Ascending aorta (tissue), 2 donors: ENCODE measurements at regions not wholly inside any gene's neighbourhood (a gene's known extent, or its start where the extent isn't known, plus 50 kb on each side); places are given as distances from the start of the nearest gene placed in this dataset.

Source experiments
- DNase-seq, 2 donors: peaks; one replicate each; pipeline ENCODE4 v3.0.0-alpha.2; 2019; ENCODE audit warnings: low spot score in 2 of 2
- H3K27ac ChIP-seq, 2 donors: fragments of 200-600 bp; sonication (generic); one replicate each; pipeline ENCODE4 v1.5.1; 2016 to 2017; ENCODE audit warnings: mild to moderate bottlenecking in 1 of 2
- H3K27me3 ChIP-seq: fragments of 200-600 bp; sonication (generic); one replicate; pipeline ENCODE4 v1.5.1; 2017
- H3K36me3 ChIP-seq, 2 donors: fragments of 200-600 bp; sonication (generic); one replicate each; pipeline ENCODE4 v1.5.1; 2016
- H3K4me1 ChIP-seq, 2 donors: fragments of 200-600 bp; sonication (generic); one replicate each; pipeline ENCODE4 v1.5.1; 2016 to 2017; ENCODE audit warnings: mild to moderate bottlenecking in 1 of 2
- H3K4me3 ChIP-seq, 2 donors: fragments of 200-600 bp; sonication (generic); one replicate each; pipeline ENCODE4 v1.5.1; 2016 to 2017; ENCODE audit warnings: mild to moderate bottlenecking in 1 of 2
- H3K9me3 ChIP-seq, 2 donors: fragments of 200-600 bp; sonication (generic); one replicate each; pipeline ENCODE4 v1.5.1; 2016
- CTCF ChIP-seq, 3 experiments: fragments of 200-600 bp in 2 of 3; fragments of 450-650 bp in 1 of 3; sonication (generic) in 2 of 3; IDR thresholded peaks; one replicate each; pipeline ENCODE4 v1.5.1; 2016 to 2019; ENCODE audit warnings: antibody characterized with exemption in 3 of 3, mild to moderate bottlenecking in 1 of 3, moderate library complexity in 1 of 3
- intact Hi-C: fragments of 100-400 bp; cut with DNase I; formaldehyde crosslinking; loops from one replicate; pipeline ENCODE4 v1.15.1; 2023

- no peak for DNase-seq
- intact Hi-C loops = no loop called here
- Histone ChIP-seq H3K9me3 (no peaks in the 10 kb centered on the region), H3K4me1 (no peaks in the 10 kb centered on the region), H3K27ac (no peak overlapping the region), H3K27me3 (no peaks in the 10 kb centered on the region), H3K4me3 (no peak overlapping the region), H3K36me3 (no peaks in the 10 kb centered on the region)
- no peak for TF ChIP-seq CTCF (IDR thresholded peaks at IDR 0.05)
Observed at GRCh38 chr10:123562387-123562786, 103.8 kb upstream of the GPR26 start.

- Histone ChIP-seq H3K27ac (no peak overlapping the region), H3K4me1 (no peaks in the 10 kb centered on the region), H3K36me3 (no peaks in the 10 kb centered on the region), H3K27me3 (no peaks in the 10 kb centered on the region), H3K4me3 (no peak overlapping the region), H3K9me3 (no peaks in the 10 kb centered on the region)
- no peak for DNase-seq
- no peak for TF ChIP-seq CTCF (IDR thresholded peaks at IDR 0.05)
- intact Hi-C loops = no loop called here
Observed at GRCh38 chr10:123562811-123563580, 103.2 kb upstream of the GPR26 start.

- no peaks in the 10 kb centered on the region for H3K4me1 ChIP-seq
- H3K27ac ChIP-seq = no peak overlapping the region
- no peaks in the 10 kb centered on the region for H3K36me3 ChIP-seq
- no peaks in the 10 kb centered on the region for H3K27me3 ChIP-seq
- no peaks in the 10 kb centered on the region for H3K9me3 ChIP-seq
- TF ChIP-seq CTCF (IDR thresholded peaks at IDR 0.05) = no peak
- H3K4me3 ChIP-seq = no peak overlapping the region
- intact Hi-C loops = no loop called here
- no peak for DNase-seq
Observed at GRCh38 chr10:123563581-123563855, 102.6 kb upstream of the GPR26 start.

- Histone ChIP-seq H3K4me1 (no peaks in the 10 kb centered on the region), H3K27me3 (no peaks in the 10 kb centered on the region), H3K36me3 (no peaks in the 10 kb centered on the region), H3K27ac (no peak overlapping the region), H3K4me3 (no peak overlapping the region), H3K9me3 (no peaks in the 10 kb centered on the region)
- intact Hi-C loops = no loop called here
- no peak for DNase-seq
- no peak for TF ChIP-seq CTCF (IDR thresholded peaks at IDR 0.05)
Observed at GRCh38 chr10:123563994-123564393, 102.2 kb upstream of the GPR26 start.

GRCh38 chr10:123564631-123565030 lies 101.5 kb upstream of the GPR26 start:
- intact Hi-C loops = no loop called here
- Histone ChIP-seq H3K4me3 (no peak overlapping the region), H3K36me3 (no peaks in the 10 kb centered on the region), H3K4me1 (no peaks in the 10 kb centered on the region), H3K27me3 (no peaks in the 10 kb centered on the region), H3K9me3 (no peaks in the 10 kb centered on the region), H3K27ac (no peak overlapping the region)
- TF ChIP-seq CTCF (IDR thresholded peaks at IDR 0.05) = no peak
- DNase-seq = no peak
